CD4-positive, alpha-beta T cell (primary cell): ENCODE measurements at regions not wholly inside any gene's neighbourhood (a gene's known extent, or its start where the extent isn't known, plus 50 kb on each side); places are given as distances from the start of the nearest gene placed in this dataset.

Experiments
- ATAC-seq: fragments of 200-7000 bp; cut with Tn5 transposase; one replicate; pipeline ENCODE4 v1.10.0; 2022; ENCODE audit warnings: mild to moderate bottlenecking; ENCODE audit not compliant: poor library complexity
- CTCF ChIA-PET: fragments of 350-600 bp; sonication (Branson Sonifier 250); formaldehyde crosslinking; loops from one replicate; lab custom pipeline; 2021; ENCODE audit warnings: antibody characterized with exemption, inconsistent platforms; lab: Charles Lee
- POLR2A ChIA-PET: fragments of 350-600 bp; sonication (Branson Sonifier 250); formaldehyde crosslinking; loops from one replicate; lab custom pipeline; 2021; ENCODE audit warnings: antibody characterized with exemption, inconsistent platforms; lab: Charles Lee
- DNase-seq, 14 experiments: peaks; one replicate each; pipeline ENCODE4 v3.0.0-alpha.2; 2013 to 2020; ENCODE audit warnings: mixed read lengths in 2 of 14
- H3K27ac ChIP-seq, 2 donors: one replicate each; pipeline versions ENCODE4 v1.5.1 to v1.7.0; 2013; ENCODE audit warnings: low read length in 2 of 2, low read depth in 1 of 2, mild to moderate bottlenecking in 1 of 2
- H3K27me3 ChIP-seq, 2 experiments: 1 replicate in 1 of 2; 2 replicates in 1 of 2; pipeline versions ENCODE4 v1.6.1 to v1.7.0; 2013; ENCODE audit warnings: low read length in 2 of 2, control low read depth in 1 of 2, mild to moderate bottlenecking in 1 of 2, moderate library complexity in 1 of 2; ENCODE audit not compliant: insufficient read depth in 2 of 2, control insufficient read depth in 1 of 2
- H3K36me3 ChIP-seq: one replicate; pipeline ENCODE4 v1.6.1; 2013; ENCODE audit warnings: low read length, control low read depth; ENCODE audit not compliant: insufficient read depth
- H3K4me1 ChIP-seq: one replicate; pipeline ENCODE4 v1.6.1; 2013; ENCODE audit warnings: low read length, control low read depth; ENCODE audit not compliant: insufficient read depth
- H3K4me3 ChIP-seq: one replicate; pipeline ENCODE4 v1.5.1; 2013; ENCODE audit warnings: mild to moderate bottlenecking, low read length, moderate library complexity
- H3K9me3 ChIP-seq, 2 experiments: 1 replicate in 1 of 2; 2 replicates in 1 of 2; pipeline versions ENCODE4 v1.6.1 to v1.7.0; 2013; ENCODE audit warnings: low read length in 2 of 2, mild to moderate bottlenecking in 2 of 2, control low read depth in 1 of 2, moderate library complexity in 1 of 2; ENCODE audit not compliant: control insufficient read depth in 1 of 2, insufficient read depth in 1 of 2
- H3K27ac Mint-ChIP-seq: one replicate; pipeline ENCODE4 v1.8.0; 2020; ENCODE audit warnings: mixed read lengths
- H3K27me3 Mint-ChIP-seq: one replicate; pipeline ENCODE4 v1.8.0; 2021; ENCODE audit warnings: mixed read lengths
- H3K36me3 Mint-ChIP-seq: one replicate; pipeline ENCODE4 v1.8.0; 2021; ENCODE audit warnings: low read depth, mixed read lengths
- H3K4me1 Mint-ChIP-seq: one replicate; pipeline ENCODE4 v1.8.0; 2021; ENCODE audit warnings: low read depth, mixed read lengths
- H3K4me3 Mint-ChIP-seq: one replicate; pipeline ENCODE4 v1.8.0; 2020; ENCODE audit warnings: mild to moderate bottlenecking, mixed read lengths
- H3K9me3 Mint-ChIP-seq: one replicate; pipeline ENCODE4 v1.8.0; 2020; ENCODE audit warnings: mixed read lengths
- CTCF ChIP-seq: fragments of 200-600 bp; IDR thresholded peaks from one replicate; pipeline ENCODE4 v1.8.0; 2022; ENCODE audit warnings: antibody characterized with exemption, mild to moderate bottlenecking
- intact Hi-C, 2 experiments: fragments of 100-400 bp; cut with DNase I in 1 of 2; cut with micrococcal nuclease in 1 of 2; formaldehyde crosslinking; loops; one replicate each; pipeline versions ENCODE4 v1.15.1 to v1.9.0; 2023 to 2025; cut with DNase I, micrococcal nuclease

- H3K27ac ChIP-seq: no peak overlapping the region
- H3K4me3 ChIP-seq: no peak overlapping the region
- H3K4me3 Mint-ChIP-seq: no peak overlapping the region
- ATAC-seq: no peak
- ChIA-PET POLR2A (no interaction called here), CTCF (no interaction called here)
- no peaks in the 10 kb centered on the region for H3K36me3 ChIP-seq
- H3K27ac Mint-ChIP-seq: no peak overlapping the region
- intact Hi-C loops: loop anchor here in 1 of 2 experiments (5.0 to 10.0 kb wide), 3 partner anchors 276 to 643 kb away; no protein-coding TSS in a partner anchor
- H3K4me1 Mint-ChIP-seq: peaks cover 22% of the 10 kb centered on the region
- no peak for DNase-seq
- no peaks in the 10 kb centered on the region for H3K36me3 Mint-ChIP-seq
- H3K4me1 ChIP-seq: peaks cover 15% of the 10 kb centered on the region
- no peaks in the 10 kb centered on the region for H3K27me3 Mint-ChIP-seq
- no peaks in the 10 kb centered on the region for H3K27me3 ChIP-seq
- no peaks in the 10 kb centered on the region for H3K9me3 Mint-ChIP-seq
- H3K9me3 ChIP-seq: no peaks in the 10 kb centered on the region
- no peak for TF ChIP-seq CTCF
Observed at GRCh38 chr6:12230523-12230922, 59.6 kb upstream of the EDN1 start.

- Mint-ChIP-seq H3K4me1 (peaks cover 22% of the 10 kb centered on the region), H3K9me3 (no peaks in the 10 kb centered on the region), H3K36me3 (no peaks in the 10 kb centered on the region), H3K4me3 (peak overlapping the region; percentile 1), H3K27me3 (no peaks in the 10 kb centered on the region), H3K27ac (no peak overlapping the region)
- no peak for TF ChIP-seq CTCF
- ATAC-seq (no peak), DNase-seq (peak in 3 of 14 experiments; percentile 43 to 60 (median 47))
- H3K4me1 ChIP-seq: peaks cover 15% of the 10 kb centered on the region
- intact Hi-C loops: loop anchor here in 1 of 2 experiments (2.0 to 10.0 kb wide), 4 partner anchors 82 to 645 kb away; no protein-coding TSS in a partner anchor
- no peaks in the 10 kb centered on the region for H3K9me3 ChIP-seq
- H3K4me3 ChIP-seq: no peak overlapping the region
- no peaks in the 10 kb centered on the region for H3K36me3 ChIP-seq
- ChIA-PET POLR2A (interaction anchor here (1.7 to 2.0 kb wide), 2 partner anchors 69 to 577 kb away, joined by 6 to 11 read pairs; no protein-coding TSS in a partner anchor), CTCF (interaction anchor here (0.9 to 2.0 kb wide), 2 partner anchors 410 to 577 kb away, joined by 3 to 30 read pairs; no protein-coding TSS in a partner anchor)
- H3K27ac ChIP-seq: no peak overlapping the region
- H3K27me3 ChIP-seq: no peaks in the 10 kb centered on the region
Observed at GRCh38 chr6:12232339-12232738, 57.8 kb upstream of the EDN1 start.

GRCh38 chr6:12232821-12233220 is 57.3 kb upstream of the EDN1 start:
- POLR2A ChIA-PET: interaction anchor here (1.7 to 2.0 kb wide), 2 partner anchors 70 to 577 kb away, joined by 6 to 11 read pairs; no protein-coding TSS in a partner anchor
- H3K27ac ChIP-seq: no peak overlapping the region

More at GRCh38 chr6:12232821-12233220, 57.3 kb upstream of the EDN1 start:
- no peak for TF ChIP-seq CTCF
- CTCF ChIA-PET: interaction anchor here (0.9 to 2.0 kb wide), 2 partner anchors 410 to 577 kb away, joined by 3 to 30 read pairs; no protein-coding TSS in a partner anchor
- peaks cover 15% of the 10 kb centered on the region for H3K4me1 ChIP-seq
- H3K4me3 ChIP-seq: no peak overlapping the region
- peak overlapping the region; percentile 1 for H3K4me3 Mint-ChIP-seq
- H3K27me3 Mint-ChIP-seq: no peaks in the 10 kb centered on the region
- DNase-seq (peak in 1 of 14 experiments; percentile 0), ATAC-seq (no peak)
- no peaks in the 10 kb centered on the region for H3K9me3 Mint-ChIP-seq
- intact Hi-C loops: loop anchor here in 1 of 2 experiments (2.0 to 10.0 kb wide), 4 partner anchors 82 to 646 kb away; no protein-coding TSS in a partner anchor
- H3K27ac Mint-ChIP-seq: no peak overlapping the region
- H3K27me3 ChIP-seq: no peaks in the 10 kb centered on the region
- peaks cover 22% of the 10 kb centered on the region for H3K4me1 Mint-ChIP-seq
- no peaks in the 10 kb centered on the region for H3K36me3 ChIP-seq
- no peaks in the 10 kb centered on the region for H3K9me3 ChIP-seq
- no peaks in the 10 kb centered on the region for H3K36me3 Mint-ChIP-seq
